HPDE6-E6E7 (cell line): ENCODE measurements at regions not wholly inside any gene's neighbourhood (a gene's known extent, or its start where the extent isn't known, plus 50 kb on each side); places are given as distances from the start of the nearest gene placed in this dataset.

ENCODE experiments used
- DNase-seq: peaks from one replicate; pipeline ENCODE4 v3.0.0; 2011; ENCODE audit warnings: missing footprints; ENCODE audit errors: extremely low spot score

DNA sequence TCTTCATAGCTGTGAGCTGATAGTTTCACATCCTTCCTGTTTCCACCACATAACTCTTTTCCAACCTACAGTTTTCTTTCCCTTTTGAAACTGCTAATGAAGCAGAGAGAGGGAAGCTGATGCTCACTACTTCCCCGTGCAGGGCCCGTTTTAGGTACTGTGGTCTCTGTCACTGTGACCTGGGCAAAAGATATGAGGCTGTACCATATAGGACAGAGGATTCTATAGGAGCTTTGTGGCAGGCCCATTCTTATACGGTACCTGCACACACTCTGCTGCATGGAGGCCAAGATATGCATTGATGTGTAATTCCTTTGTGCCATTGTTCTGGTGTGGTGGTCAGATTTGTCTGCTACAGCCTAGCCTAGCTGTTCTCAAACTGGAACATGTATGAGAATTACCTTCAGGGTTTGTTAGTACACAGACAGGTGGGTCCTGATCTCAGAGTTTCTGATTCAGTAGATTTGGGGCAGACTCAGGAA is 577.3 kb downstream of the LMO7 start:
- DNase-seq = no peak

GRCh38 chr13:76210262-76210661 is 574.1 kb downstream of the LMO7 start:
- no peak for DNase-seq

- DNase-seq = no peak
Measured at GRCh38 chr13:76198568-76199163, 562.5 kb downstream of the LMO7 start.

GRCh38 chr13:76189882-76190519 is 553.9 kb downstream of the LMO7 start:
- DNase-seq = no peak

- no peak for DNase-seq
Measured at GRCh38 chr13:76175961-76176725, 540.0 kb downstream of the LMO7 start.

- no peak for DNase-seq
Measured at GRCh38 chr13:76168661-76169060, 532.5 kb downstream of the LMO7 start.

- no peak for DNase-seq
Measured at GRCh38 chr13:76164290-76164689, 528.2 kb downstream of the LMO7 start.

- DNase-seq = no peak
Measured at GRCh38 chr13:76163761-76164160, 527.6 kb downstream of the LMO7 start.

GRCh38 chr13:76160961-76161925 is 525.1 kb downstream of the LMO7 start:
- DNase-seq = no peak

- DNase-seq = no peak
Measured at GRCh38 chr13:76160506-76160905, 524.4 kb downstream of the LMO7 start.

DNA sequence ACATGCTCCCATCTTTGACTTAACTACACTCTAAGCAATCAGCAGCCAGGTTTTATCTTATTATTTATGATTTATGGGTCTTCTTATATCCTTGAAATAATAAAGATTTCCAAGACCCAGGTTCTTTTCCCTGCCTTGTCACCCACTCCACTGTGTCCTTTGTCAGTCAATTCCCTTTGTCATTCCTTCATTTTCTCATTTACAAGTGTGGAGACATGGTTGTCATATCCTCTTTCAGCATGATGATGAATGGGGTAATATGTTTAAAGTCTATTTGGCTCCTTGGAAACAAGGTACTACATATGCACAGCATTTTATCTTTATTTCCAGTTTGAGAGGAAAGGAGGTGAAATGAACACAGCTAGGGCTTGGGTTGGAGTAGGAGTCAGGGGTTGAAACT is 521.8 kb downstream of the LMO7 start:
- no peak for DNase-seq

DNA sequence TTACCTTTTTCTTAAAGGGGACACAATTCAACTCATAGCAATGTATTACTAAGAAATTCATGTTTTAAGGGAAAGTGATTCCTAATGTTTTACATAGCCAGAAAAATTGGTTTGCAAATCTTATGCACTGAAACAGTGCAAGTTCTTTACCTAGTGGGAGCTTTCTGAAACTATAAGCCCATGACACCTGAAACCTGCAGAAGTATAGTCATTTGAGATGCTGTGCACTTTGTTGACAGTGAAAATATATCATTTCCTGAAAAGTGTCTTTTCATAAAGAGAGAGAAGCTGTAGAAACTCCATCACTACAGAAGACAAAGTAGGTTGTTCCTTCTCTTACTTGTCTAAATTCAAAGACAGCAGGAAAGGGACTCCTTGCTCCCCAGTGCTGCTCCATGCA is 517.1 kb downstream of the LMO7 start:
- DNase-seq = no peak

DNA sequence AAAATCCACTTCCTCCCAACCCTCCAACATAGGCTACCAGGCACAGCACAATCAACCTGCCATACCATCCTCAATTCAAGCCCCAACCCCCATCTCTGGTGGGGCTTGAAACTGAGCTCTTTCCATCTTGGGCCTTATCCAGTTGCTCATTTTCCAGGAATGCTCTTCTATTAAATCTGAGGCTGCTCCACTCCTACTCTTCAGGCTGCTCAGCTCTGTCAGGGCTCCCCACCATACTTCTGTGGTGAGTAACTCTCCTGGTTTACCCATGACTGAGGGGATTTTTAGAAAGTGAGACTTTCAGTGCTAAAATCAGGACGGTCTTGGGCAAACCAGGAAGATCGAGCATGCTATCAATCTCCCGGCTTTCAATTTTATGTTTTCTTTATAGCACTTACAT is 512.8 kb downstream of the LMO7 start:
- DNase-seq = peak; percentile 3

GRCh38 chr13:76148374-76148773 is 512.2 kb downstream of the LMO7 start:
- no peak for DNase-seq

DNA sequence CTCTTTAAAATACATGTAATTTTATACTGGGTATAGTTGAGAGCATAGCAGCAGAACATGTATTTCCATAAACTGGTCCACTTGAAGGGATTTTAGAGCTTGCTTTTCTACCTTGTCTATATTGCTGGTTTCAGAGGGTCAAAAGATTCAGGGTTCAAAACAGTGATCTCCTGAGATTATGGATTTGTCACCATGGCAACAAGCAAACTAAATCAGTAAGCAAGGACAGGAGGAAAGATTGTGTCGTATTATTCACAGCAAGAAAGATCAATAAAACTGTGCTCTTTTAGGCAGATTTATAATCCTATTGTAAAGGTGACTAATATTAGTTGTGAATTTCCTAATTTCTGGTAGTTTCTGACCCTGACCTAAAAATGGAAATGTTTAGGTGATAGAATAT is 496.4 kb downstream of the LMO7 start:
- DNase-seq = no peak

- no peak for DNase-seq
Measured at GRCh38 chr13:76131551-76131950, 495.4 kb downstream of the LMO7 start.

DNA sequence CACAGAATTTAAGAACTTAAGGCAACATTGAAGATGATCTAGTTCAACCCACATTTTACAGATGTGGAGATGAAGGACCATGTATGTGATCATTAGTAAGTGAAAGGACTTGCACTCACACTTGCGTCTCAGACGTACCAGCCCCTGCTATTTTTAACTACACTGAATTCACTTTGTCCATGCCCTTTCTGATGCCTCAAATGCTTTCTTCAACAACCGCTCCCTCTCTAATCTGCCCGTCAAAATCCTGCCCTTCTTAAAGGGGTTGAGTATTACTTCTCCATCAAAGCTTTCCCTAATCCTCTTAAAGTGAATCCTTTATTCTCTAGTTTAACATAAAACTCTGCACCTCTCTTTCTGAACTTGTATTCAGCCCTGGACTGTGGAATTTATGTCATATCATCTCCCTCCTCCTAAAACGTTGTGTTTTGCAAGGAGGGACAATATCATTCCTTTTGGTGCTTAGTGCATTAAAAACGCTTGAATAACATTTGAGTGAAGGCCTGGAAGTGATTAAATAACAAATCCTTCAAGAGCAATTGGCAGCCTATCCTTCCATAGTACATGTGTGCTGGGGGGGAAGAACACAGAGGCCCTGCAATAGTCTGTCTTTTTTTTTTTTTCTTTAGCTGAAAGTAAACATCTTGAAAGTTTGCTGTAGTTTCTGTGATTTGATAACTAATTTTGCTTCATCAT is 493.3 kb downstream of the LMO7 start:
- no peak for DNase-seq

DNA sequence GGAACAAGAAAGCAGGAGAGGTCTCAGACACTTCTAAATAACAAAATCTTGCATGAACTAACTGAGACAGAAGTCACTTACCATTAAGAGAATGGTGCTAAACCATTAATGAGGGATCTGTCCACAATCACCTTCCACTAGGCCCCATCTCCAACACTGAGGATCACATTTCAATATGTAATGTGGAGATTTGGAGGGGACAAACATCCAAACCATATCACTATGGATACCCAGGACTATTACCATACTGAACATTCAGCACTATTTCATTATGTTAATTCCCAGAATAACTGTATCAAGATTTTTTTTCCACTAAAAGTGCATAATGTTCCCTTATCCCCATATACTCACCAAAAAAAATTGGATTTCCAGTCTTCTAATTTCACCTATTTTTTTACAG is 491.8 kb downstream of the LMO7 start:
- DNase-seq = no peak

GRCh38 chr13:76123548-76123947 is 487.4 kb downstream of the LMO7 start:
- DNase-seq = no peak

- no peak for DNase-seq
Measured at GRCh38 chr13:76116751-76117360, 480.7 kb downstream of the LMO7 start.

GRCh38 chr13:76106763-76107162 is 470.6 kb downstream of the LMO7 start:
- DNase-seq = no peak
